ENCODE measurements at regions not wholly inside any gene's neighbourhood (a gene's known extent, or its start where the extent isn't known, plus 50 kb on each side); places are given as distances from the start of the nearest gene placed in this dataset.

DNA sequence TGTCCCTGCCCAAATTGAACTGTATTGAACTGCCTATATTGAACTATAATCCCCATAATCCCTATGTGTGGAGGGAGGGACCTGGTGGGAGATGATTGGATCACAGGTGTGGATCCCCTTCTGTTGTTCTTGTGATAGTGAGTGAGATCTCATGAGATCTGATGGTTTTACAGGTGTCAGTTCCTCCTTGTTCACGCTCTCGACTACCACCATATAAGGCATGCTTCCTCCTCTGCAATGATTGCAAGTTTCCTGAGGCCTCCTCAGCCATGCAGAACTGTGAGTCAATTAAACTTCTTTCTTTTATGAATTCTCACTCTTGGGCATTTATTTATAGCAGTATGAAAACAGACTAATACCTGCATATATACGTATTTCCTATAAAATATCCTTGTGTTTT, 206.5 kb upstream of the PDGFD start:
- no peak overlapping the region for H3K4me3 Mint-ChIP-seq
- intact Hi-C loops (cut with micrococcal nuclease), result no loop called here

DNA sequence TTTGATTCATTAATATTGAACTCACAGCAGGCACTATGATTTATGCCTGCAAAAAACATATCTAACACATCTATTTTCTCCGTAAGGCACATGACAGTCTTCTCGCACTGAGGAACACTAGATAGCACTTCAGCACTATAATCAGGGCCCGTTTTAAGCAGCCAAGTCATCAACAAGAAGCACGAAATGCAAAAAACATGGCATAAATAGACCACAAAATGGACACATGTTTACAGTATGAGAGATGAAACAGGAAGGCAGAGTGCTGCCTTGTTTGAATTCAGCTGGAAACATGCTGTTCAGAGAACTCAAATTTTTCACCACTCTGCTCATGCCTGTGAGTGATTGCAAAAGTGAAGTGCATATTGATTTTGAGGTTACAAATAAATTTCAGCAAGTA, 205.8 kb upstream of the PDGFD start:
- H3K27ac ChIP-seq (ENCODE audit: low read depth in 1 of 2, low read length in 2 of 2), result no peak overlapping the region
- no peaks in the 10 kb centered on the region for H4K20me1 ChIP-seq (ENCODE audit: insufficient read depth, low read length)
- H3K4me1 ChIP-seq (ENCODE audit: control insufficient read depth in 1 of 2, insufficient read depth in 2 of 2, low read length in 2 of 2), result no peaks in the 10 kb centered on the region
- Mint-ChIP-seq H3K9me3 (peaks cover 3 to 15% (median 9%) of the 10 kb centered on the region in 7 donors), H3K27ac (no peak overlapping the region), H3K4me1 (no peaks in the 10 kb centered on the region), H3K36me3 (no peaks in the 10 kb centered on the region), H3K4me3 (no peak overlapping the region), H3K27me3 (ENCODE audit: low read depth in 3 of 3) (peaks cover 0 to 1% (median 0%) of the 10 kb centered on the region in 3 donors)
- no peak for DNase-seq
- H3K79me2 ChIP-seq (ENCODE audit: insufficient read depth, low read length), result no peaks in the 10 kb centered on the region
- H3K9ac ChIP-seq (ENCODE audit: insufficient read depth, low read length, poor library complexity, severe bottlenecking), result no peak overlapping the region
- no peaks in the 10 kb centered on the region for H3K27me3 ChIP-seq (ENCODE audit: control insufficient read depth in 2 of 2, insufficient read depth in 2 of 2, low read length in 2 of 2)
- H3K4me2 ChIP-seq (replicated peaks; ENCODE audit: extremely low read depth, low read length, poor library complexity, severe bottlenecking), result no peak overlapping the region
- H3K36me3 ChIP-seq (replicated peaks in 1 of 2; ENCODE audit: control insufficient read depth in 1 of 2, insufficient read depth in 2 of 2, low read length in 2 of 2), result no peaks in the 10 kb centered on the region
- WGBS (ENCODE audit: insufficient coverage), result no CpG with 5 or more reads among the region's 4 CpGs
- TF ChIP-seq, protein P1, sequence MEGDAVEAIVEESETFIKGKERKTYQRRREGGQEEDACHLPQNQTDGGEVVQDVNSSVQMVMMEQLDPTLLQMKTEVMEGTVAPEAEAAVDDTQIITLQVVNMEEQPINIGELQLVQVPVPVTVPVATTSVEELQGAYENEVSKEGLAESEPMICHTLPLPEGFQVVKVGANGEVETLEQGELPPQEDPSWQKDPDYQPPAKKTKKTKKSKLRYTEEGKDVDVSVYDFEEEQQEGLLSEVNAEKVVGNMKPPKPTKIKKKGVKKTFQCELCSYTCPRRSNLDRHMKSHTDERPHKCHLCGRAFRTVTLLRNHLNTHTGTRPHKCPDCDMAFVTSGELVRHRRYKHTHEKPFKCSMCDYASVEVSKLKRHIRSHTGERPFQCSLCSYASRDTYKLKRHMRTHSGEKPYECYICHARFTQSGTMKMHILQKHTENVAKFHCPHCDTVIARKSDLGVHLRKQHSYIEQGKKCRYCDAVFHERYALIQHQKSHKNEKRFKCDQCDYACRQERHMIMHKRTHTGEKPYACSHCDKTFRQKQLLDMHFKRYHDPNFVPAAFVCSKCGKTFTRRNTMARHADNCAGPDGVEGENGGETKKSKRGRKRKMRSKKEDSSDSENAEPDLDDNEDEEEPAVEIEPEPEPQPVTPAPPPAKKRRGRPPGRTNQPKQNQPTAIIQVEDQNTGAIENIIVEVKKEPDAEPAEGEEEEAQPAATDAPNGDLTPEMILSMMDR (IDR thresholded peaks at IDR 0.05), result no peak
- peaks cover 9 to 12% of the 10 kb centered on the region in 2 donors for H3K9me3 ChIP-seq (replicated peaks in 1 of 2; ENCODE audit: control insufficient read depth in 1 of 2, insufficient read depth in 1 of 2, low read length in 2 of 2)
- no peak overlapping the region for H3K4me3 ChIP-seq (replicated peaks in 1 of 3; ENCODE audit: low read depth in 2 of 3, low read length in 3 of 3)
- intact Hi-C loops (cut with micrococcal nuclease), result no loop called here
- H2AFZ ChIP-seq (ENCODE audit: insufficient read depth, low read depth, low read length, poor library complexity, severe bottlenecking), result no peak overlapping the region

More for the DNA sequence above, 206.5 kb upstream of the PDGFD start:
- Histone ChIP-seq H4K20me1 (ENCODE audit: insufficient read depth, low read length) (no peaks in the 10 kb centered on the region), H3K79me2 (ENCODE audit: insufficient read depth, low read length) (no peaks in the 10 kb centered on the region), H3K9me3 (replicated peaks in 1 of 2; ENCODE audit: control insufficient read depth in 1 of 2, insufficient read depth in 1 of 2, low read length in 2 of 2) (peaks cover 8 to 12% of the 10 kb centered on the region in 2 donors), H3K27me3 (ENCODE audit: control insufficient read depth in 2 of 2, insufficient read depth in 2 of 2, low read length in 2 of 2) (no peaks in the 10 kb centered on the region), H3K9ac (ENCODE audit: insufficient read depth, low read length, poor library complexity, severe bottlenecking) (no peak overlapping the region), H3K4me3 (replicated peaks in 1 of 3; ENCODE audit: low read depth in 2 of 3, low read length in 3 of 3) (no peak overlapping the region), H3K36me3 (replicated peaks in 1 of 2; ENCODE audit: control insufficient read depth in 1 of 2, insufficient read depth in 2 of 2, low read length in 2 of 2) (no peaks in the 10 kb centered on the region), H2AFZ (ENCODE audit: insufficient read depth, low read depth, low read length, poor library complexity, severe bottlenecking) (no peak overlapping the region), H3K27ac (ENCODE audit: low read depth in 1 of 2, low read length in 2 of 2) (no peak overlapping the region), H3K4me1 (ENCODE audit: control insufficient read depth in 1 of 2, insufficient read depth in 2 of 2, low read length in 2 of 2) (no peaks in the 10 kb centered on the region), H3K4me2 (replicated peaks; ENCODE audit: extremely low read depth, low read length, poor library complexity, severe bottlenecking) (no peak overlapping the region)
- TF ChIP-seq, protein P1 (IDR thresholded peaks at IDR 0.05), result no peak
- WGBS (ENCODE audit: insufficient coverage), result no CpG with 5 or more reads among the region's 3 CpGs
- DNase-seq, result no peak
- Mint-ChIP-seq H3K27me3 (ENCODE audit: low read depth in 3 of 3) (peaks cover 0 to 1% (median 0%) of the 10 kb centered on the region in 3 donors), H3K9me3 (peaks cover 3 to 15% (median 9%) of the 10 kb centered on the region in 7 donors), H3K36me3 (no peaks in the 10 kb centered on the region), H3K4me1 (no peaks in the 10 kb centered on the region), H3K27ac (no peak overlapping the region)

Measured in CD14-positive monocyte (primary cell).